GM18502 (cell line): ENCODE measurements at regions not wholly inside any gene's neighbourhood (a gene's known extent, or its start where the extent isn't known, plus 50 kb on each side); places are given as distances from the start of the nearest gene placed in this dataset.

ENCODE experiments used
- ATAC-seq: cut with Tn5 transposase; IDR thresholded peaks from one replicate; pipeline ENCODE4 v1.9.1; 2021; ENCODE audit warnings: mild to moderate bottlenecking; ENCODE audit not compliant: unreplicated experiment, poor library complexity

DNA sequence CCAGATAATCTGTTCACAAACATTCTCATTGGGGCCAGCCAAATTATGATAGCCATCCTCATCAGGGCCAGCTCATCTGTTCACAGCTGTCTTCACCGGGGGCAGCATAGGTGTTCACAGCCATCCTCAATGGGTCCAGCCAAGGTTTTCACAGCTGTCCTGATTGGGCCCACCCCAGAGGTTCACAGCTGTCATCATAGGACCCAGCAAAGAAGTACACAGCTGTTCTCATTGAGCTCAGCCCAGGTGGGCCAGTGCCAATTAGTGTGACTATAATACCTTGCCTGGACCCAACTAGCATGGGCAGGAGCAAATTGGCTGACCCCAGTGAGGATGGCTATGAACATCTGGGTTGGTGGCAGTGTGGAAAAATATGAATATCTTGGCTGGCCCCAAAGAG, 1166.0 kb downstream of the UQCRFS1 start:
- ATAC-seq, result no peak

DNA sequence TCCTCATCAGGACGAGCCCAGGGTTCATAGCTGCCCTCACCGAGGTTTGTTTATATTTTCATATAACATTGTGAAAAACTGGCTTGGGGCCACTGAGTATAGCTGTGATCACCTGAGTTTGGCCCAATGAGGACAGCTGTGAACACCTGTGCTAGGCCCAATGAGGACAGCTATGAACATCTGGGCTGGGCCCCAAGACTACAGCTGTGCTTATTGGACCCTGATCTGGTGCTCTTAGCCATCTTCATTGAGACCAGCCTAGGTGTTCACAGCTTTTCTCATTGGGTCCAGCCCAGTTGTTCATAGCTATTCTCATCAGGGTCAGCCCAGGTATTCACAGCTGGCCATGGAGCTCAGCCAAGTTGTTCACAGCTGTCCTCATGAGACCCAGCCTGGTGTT, 1167.3 kb downstream of the UQCRFS1 start:
- no peak for ATAC-seq

DNA sequence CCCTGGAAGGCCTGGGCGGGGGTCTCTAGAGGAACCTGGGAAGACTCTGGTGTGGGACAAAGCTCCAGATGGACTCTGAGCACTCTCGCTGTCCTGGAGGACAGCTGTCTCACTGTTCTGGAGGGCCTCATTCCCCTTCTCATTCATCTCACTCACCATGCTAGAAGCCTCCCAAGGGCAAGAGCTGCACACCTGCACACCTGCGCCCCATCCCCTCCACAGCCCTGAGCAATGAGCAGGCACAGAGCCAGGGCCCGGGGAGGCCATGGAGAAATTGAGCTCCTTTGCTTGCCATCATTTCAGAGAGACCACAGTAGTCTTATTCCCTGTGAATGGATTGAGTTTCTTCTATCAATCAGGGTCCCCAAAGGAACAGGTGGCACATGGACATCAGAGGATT, 1168.5 kb downstream of the UQCRFS1 start:
- no peak for ATAC-seq

DNA sequence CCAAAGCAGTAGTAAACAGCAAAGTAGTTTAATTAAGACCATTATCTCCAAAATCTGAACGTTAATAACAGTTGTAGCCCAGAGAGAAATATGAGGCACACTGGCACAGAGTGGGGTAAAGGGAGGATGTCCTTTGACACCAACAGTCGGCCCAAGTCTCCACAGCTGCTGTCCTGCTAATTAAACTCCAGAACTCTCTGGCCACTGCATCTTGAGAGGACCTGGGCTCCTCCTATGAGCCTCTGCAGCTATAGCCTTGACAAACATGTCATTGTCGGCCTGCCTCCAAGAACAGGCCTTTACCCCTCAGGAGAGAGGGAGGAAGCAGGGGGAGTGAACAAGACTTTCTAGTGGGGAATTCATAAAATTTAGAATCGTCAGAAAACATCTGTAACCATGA, 1170.4 kb downstream of the UQCRFS1 start:
- no peak for ATAC-seq

DNA sequence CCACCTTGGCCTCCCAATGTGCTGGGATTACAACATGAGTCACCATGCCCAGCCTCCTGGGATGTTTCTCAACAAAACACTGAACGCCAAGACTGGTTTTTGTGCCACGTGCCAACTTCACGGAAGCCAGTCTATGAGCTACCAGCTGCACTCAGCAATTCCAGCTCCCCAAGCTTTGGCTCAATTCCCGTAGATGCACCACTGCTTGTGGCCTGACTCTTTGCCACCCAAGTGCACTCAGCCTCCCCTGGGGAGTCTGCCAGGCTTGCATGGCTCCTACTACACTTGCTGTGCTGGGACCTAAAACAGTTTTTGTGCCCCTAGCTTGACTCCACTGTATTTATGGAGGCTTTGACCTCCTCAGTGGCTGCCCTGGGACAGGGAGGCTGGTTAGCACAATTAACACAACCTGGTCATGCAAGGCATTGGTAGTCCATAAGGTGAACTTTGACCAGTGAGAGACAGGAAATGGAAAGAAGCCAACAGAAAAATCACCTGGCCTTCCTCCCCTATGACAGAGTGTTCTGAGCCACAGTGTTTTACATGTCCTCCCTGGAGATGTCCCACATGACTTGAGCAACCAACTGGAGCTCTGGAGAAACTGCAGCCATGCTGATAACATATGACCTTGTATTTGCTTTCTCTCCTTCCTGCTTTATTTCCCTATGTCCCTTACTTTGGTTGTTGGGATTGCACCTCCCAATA, 1173.1 kb downstream of the UQCRFS1 start:
- no peak for ATAC-seq

DNA sequence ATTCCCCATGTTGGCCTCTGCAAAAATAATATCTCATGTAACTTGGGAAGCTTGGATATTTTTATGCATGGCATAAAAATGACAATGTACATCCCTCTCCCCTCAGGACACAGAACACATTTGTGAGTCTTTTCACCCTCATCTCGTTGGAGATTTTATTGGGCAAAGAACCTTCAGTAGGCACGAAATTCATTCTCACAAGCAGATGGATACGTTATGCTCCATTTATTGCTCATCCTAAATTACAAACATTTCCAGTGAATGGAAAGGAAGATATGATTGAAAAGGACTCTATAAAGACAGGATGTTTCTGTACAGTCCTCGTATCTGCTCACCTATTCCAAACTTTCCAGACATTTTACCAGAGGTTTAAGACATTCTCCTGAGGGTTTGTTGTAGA, 1175.8 kb downstream of the UQCRFS1 start:
- ATAC-seq, result no peak

DNA sequence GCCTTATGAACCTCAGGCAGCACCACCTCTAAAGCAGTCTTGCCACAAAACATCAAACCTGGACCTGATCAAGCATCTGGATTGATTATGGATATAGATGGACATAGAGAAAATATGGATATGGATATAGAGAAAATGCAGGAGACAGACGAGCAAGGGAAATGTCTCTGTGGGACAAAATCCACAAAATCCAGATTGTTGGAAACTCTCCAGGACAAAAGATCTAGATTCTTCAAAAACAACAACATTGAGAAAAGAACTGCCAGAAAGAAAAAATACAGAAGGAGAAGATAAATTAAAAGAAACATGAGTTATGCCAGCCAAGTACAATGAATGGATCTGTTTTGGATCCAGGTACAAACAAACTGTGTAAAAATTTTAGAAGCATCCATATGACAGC, 1176.5 kb downstream of the UQCRFS1 start:
- ATAC-seq, result no peak

DNA sequence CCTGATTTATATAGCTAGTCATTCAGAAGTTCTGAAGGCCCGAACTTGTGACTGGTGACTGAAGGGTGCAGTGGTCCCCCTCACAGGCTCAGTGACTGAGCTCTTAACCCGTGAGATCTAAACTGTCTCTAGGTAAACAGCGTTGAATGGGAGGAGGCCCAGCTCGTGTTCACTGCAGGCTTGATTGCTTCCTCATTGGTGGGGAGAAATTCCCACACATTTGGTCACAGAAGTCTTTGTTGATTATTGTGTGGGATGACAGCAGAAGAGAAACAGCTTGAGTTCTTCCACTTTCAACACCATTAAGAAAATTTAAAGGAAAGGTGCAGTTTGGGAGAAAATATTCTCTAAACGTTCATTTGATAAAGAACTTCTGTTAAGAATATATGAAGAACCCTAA, 1178.0 kb downstream of the UQCRFS1 start:
- ATAC-seq, result no peak

DNA sequence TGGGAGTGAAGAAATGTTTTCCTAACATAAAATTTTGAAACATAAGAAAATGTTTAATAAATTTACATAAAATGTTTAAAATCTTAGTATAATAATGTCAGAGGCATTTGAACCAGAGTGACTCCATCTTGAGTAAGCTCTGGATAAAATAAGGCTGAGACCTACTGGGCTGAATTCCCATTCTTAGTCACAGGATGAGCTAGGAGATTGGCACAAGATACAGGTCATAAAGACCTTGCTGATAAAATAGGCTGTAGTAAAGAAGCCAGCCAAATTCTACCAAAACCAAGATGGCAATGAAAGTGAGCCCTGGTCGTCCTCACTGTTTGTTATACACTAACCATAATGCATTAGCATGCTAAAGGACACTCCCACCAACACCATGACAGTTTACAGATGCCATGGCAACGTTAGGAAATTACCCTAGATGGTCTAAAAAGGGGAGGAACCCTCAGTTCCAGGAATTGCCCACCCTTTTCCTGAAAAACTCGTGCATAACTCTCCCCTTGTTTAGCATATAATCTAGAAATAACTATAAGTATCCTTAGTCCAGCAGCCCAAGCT, 1184.0 kb downstream of the UQCRFS1 start:
- ATAC-seq, result no peak

DNA sequence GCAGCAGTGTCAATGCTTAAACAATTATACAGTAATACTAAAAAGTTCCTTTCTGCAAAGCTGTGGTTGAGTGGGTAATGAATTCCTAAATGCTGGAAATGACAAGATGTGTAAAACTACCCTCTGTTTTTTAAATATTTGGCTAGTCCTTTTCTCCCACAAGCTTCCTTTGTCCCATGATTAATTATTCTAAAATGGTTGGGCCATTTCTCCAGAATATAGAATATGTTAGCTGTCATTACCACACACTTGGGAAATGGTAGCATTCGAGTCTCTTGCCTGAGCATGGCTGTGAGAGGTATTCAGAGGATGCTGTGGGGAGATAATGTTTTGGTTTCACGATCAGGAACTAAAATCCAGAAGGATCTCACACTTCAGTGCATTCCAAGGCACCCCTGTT, 1185.8 kb downstream of the UQCRFS1 start:
- no peak for ATAC-seq

DNA sequence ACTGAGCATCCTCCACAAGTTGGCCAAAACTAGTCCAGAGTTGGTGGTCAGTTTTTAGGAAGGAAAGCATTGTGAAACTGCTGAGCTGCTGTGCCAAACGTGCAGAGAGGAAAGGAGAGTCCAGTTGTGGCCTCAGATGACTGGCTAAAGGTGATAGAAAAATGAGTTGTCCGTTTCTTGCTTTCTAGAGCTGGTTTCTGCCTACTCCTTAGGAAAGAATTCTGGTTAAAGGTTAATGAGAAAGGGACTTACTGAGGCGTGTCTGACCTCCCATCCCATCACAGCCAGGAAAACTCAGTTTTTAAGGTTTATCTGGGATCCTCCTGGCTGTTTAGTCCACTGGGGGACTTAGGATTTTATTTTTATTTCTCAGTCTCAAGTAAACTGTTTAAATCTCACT, 1186.3 kb downstream of the UQCRFS1 start:
- no peak for ATAC-seq

DNA sequence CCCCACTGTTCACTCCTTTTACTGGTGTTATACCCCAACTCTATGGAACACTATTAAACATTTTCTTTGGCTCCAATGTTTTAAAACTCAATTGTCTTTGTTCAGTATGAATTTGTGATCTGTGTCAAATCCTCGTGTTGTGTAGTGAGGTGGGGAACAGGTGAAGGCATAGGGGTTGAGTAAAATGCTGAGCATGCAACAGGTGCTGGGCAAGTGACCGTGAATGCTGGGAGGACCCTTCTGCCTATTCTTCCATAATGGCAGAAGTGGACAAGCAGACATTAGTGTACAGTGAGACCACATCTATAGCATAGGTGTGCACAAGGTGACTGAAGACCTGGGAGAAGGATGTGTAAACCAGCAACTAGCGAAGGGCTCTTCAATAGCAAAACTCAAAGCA, 1188.0 kb downstream of the UQCRFS1 start:
- ATAC-seq, result no peak

DNA sequence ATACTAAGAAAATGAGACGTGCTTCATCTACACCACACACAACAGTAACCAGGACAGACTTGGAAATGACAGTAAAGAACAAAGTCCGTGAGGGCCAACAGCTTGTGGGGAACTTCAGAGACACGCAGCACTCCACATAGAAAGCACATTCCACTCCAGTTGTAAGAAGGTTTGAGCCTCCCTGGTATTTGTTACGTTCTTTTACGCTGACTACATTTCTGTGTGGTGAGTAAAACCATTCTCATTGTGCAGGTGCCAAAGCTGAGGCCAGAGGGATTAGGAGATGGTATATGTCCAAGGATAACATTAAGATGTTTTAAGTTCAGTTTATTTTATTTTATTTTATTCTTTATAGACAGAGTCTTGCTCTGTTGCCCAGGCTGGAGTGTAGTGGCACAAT, 1189.9 kb downstream of the UQCRFS1 start:
- no peak for ATAC-seq

DNA sequence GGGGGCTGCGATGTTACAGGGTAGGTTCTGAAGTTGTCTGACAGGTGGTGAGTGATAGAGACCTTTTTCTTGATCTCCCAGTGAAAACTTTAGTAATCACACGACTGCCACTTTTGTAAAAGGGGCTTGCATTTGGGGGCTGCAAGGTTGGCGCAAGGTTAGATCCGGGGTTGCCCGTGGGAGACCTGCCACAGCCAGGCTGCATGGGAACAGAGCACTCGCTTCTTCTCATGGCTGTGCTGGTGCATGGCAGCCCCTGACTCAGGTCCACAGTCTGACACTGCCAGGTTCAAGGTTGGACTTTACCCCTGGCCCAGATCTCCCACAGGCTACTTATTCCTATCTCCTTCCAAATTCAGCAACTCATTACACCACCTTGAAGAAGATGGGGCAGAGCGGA, 1190.4 kb downstream of the UQCRFS1 start:
- no peak for ATAC-seq

DNA sequence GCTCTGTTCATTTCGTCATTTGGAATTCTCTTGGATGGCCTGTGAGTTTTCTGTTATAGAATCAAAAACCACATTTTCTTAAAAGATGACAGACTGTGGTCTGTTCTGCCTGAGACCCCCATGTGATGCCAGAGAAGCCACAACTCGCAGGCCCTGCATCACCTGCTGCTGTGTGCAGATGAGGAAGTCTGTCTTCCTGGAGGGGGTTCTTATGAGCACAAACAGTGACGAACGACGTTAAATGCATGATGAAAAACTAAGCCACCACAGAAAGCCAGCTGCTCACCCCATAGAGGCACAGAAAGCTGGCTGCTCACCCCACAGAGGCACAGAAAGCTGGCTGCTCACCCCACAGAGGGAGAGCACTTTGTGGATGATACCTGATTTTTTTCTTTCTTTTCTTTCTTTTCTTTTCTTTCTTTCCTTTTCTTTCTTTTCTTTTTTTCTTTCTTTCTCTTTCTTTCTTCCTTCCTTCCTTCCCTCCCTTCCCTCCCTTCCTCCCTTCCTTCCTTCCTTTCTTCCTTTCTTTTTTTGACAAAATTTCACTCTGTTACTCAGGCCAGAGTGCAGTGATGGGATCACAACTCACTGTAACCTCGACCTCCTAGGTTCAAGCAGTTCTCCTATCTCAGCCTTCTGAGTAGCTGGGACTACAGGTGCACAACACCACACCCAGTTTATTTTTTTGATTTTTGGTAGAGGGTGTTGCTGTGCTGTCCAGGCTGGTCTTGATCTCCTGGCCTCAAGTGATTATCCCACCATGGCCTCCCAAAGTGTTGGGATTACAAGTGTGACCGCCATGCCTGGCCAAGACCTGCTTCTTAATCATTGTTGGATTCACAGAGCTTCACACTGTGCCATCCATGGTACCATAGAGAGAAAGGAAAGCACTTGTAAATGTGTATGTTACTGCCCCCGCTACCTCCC, 1191.4 kb downstream of the UQCRFS1 start:
- ATAC-seq, result no peak

DNA sequence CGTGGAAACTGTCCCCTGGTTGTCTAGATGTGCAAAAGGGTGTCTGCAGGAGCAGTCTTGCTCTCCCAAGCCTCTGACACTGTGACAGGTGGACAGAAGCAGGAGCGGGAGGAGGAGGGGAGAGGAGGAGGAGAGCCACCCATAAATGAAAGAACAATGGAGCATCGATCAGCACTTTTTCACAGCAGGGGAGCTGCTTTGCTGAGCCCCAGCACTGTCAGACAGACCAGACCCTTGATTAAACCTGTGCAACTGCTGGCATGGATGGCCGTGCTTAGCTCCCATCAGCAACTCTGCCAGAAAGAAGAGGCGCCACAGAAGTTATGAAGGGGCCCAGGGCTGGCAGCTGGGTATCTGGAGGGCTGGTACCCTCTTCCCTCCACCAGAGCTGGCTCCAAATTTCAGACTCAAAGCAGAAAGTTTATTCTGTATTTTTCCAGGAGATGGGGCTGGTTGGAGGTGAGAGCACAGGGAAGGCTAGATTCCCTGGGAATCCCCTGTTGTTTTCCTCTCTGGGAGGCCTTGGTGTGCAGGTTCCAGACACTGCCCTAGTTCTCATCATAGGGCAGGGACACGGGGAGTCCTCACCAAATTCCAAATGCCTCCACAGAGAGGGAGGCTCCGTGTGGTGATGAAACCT, 1192.2 kb downstream of the UQCRFS1 start:
- ATAC-seq, result no peak

DNA sequence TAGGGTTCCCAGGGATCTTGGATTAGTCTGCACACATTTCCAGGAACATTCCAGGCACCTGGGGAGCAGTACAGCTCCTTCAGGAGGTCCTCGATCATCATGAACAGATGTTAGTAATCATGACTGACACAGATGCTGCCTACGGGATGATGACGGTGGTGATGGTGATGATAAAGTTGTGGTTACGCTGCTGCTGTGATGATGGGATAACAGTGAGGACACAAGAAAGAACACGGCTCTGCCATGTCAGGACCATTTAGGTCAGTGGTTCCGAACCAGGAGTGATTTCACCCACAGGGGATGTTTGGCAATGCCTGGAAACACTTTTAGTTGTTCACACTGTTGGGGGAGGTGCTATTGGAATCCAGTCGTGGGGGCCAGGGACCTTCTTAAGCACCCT, 1193.0 kb downstream of the UQCRFS1 start:
- ATAC-seq, result no peak

DNA sequence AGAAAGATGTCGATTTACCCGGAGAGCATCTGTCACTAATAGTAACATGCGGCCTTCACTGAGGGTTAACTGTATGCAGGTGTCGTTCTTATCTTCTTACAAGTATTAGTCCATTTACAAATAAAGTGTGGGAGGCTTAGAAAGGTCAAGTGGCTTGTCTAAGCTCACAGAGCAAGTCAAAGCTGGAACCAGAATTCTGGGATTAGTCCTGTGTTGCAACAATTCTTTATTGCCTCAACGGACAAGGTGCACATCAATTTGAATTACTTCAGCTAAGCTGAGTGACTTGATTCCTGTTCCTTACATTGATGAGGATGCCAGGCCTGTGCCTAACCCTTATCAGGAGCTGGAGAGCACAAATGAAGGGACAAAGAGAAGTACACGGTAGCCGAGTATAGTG, 1193.6 kb downstream of the UQCRFS1 start:
- no peak for ATAC-seq

DNA sequence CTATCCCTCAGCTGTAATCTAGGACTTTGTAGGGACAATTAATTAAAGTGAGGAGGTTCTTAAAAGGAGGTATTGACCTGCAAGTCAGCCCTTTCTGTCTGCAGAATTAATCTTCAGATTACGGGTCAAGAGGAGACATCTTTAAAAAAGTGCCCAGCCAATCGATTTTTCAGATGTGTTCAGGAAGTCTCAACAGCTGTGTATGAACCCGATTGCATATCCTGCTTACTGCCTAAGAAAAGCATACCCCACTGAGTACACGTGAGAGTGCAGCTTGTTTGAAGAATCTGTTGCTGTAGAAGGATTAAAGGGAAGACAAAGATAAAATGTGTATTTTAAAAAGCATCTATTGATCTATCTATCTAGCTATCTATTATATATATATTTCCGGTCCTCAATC, 1194.5 kb downstream of the UQCRFS1 start:
- no peak for ATAC-seq

DNA sequence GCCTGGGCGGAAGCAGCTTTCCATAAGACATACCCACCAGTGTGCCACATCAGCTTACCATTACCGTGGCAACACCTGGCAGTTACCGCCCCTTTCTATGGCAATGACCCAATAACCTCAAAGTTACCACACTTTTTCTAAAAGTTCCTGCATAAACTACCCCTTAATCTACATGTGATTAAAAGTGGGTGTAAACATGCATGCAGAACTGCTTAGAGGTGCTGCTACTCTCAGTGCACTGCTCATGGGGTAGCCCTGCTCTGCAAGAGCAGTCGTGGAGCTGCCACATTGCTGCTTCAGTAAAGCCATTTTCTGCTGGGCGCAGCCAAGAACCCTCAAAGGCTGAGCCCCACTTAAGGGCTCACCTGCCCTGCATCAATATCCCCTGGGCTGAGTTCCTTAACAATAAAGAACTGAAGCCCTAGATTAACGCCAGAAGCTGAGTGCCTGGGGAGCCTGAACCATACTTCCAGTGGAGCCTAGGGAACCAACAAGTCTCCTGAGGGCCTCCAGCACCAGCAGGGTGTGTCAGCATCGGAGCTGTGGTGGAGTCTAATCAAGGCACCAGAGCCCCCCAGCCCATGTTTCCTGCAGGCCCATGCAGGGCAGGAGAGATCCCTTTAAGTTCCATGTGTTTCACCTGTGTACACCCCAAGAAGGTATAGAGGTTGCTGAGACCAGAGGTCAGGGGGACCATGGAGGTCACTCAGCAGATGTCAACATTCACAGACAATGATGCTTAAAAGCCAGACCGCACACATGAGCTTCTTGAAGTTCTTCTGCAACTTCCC, 1198.1 kb downstream of the UQCRFS1 start:
- no peak for ATAC-seq
